Activated CD4-positive, alpha-beta T cell treated with anti-CD3 and anti-CD28 coated beads, Interleukin-2, amount 10 ng/mL, durations not matched to agents 7 days and 5 days (primary cell): ENCODE measurements at regions not wholly inside any gene's neighbourhood (a gene's known extent, or its start where the extent isn't known, plus 50 kb on each side); places are given as distances from the start of the nearest gene placed in this dataset.

Source experiments
- CTCF ChIA-PET: fragments of 350-600 bp; sonication (Branson Sonifier 250); formaldehyde crosslinking; loops from one replicate; lab custom pipeline; 2021; ENCODE audit warnings: antibody characterized with exemption; lab: Charles Lee
- POLR2A ChIA-PET: fragments of 350-600 bp; sonication (Branson Sonifier 250); formaldehyde crosslinking; loops from one replicate; lab custom pipeline; 2021; ENCODE audit warnings: antibody characterized with exemption; lab: Charles Lee
- DNase-seq: peaks from one replicate; pipeline ENCODE4 v3.0.0-alpha.2; 2020
- H3K27ac Mint-ChIP-seq: one replicate; pipeline ENCODE4 v1.8.0; 2021; ENCODE audit warnings: mild to moderate bottlenecking, moderate library complexity, mixed read lengths
- H3K27me3 Mint-ChIP-seq: one replicate; pipeline ENCODE4 v1.8.0; 2021; ENCODE audit warnings: mixed read lengths
- H3K36me3 Mint-ChIP-seq: one replicate; pipeline ENCODE4 v1.8.0; 2021; ENCODE audit warnings: low read depth, mixed read lengths
- H3K4me1 Mint-ChIP-seq: one replicate; pipeline ENCODE4 v1.8.0; 2021; ENCODE audit warnings: mixed read lengths
- H3K4me3 Mint-ChIP-seq: one replicate; pipeline ENCODE4 v1.8.0; 2021; ENCODE audit warnings: mild to moderate bottlenecking, moderate library complexity, mixed read lengths
- H3K9me3 Mint-ChIP-seq: one replicate; pipeline ENCODE4 v1.8.0; 2021; ENCODE audit warnings: mixed read lengths

- POLR2A ChIA-PET, result no interaction called here
- DNase-seq, result no peak
Measured at GRCh38 chr10:132478341-132479023, 59.1 kb upstream of the INPP5A start.

DNA sequence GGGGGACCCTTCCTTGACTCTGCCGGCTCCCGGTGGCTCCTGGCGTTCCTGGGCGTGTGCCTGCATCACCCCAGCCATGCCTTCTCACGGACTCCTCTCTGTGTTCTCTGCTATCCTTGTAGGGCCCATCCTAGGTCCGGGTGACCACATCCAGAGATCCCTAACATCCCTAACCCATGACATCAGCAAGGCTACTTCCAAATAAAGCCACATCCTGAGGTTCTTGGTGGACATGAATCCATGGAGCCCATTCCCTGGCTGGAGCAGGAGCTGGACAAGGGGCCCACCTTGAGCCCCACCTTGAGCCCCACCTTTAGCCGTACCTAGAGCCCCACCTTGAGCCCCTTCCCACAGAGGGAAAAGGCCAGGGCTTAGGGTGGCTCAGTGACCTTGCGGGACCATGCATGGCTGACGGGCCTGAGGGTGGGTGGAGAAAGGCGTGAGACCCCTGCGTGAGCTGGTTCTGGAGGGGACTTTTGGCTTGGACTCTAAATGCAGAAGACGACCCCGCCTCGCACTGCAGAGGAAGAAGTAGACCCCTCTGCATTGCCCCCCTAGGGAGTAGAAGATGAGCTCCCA, 58.5 kb upstream of the INPP5A start:
- CTCF ChIA-PET, result interaction anchor here (1.1 to 1.6 kb wide), 3 partner anchors 8 to 71 kb away, joined by 3 to 4 read pairs (median 3); no protein-coding TSS in a partner anchor
- no peaks in the 10 kb centered on the region for H3K36me3 Mint-ChIP-seq
- H3K27ac Mint-ChIP-seq, result no peak overlapping the region
- H3K9me3 Mint-ChIP-seq, result no peaks in the 10 kb centered on the region
- no peaks in the 10 kb centered on the region for H3K4me1 Mint-ChIP-seq
- DNase-seq, result no peak
- H3K27me3 Mint-ChIP-seq, result peaks cover 14% of the 10 kb centered on the region
- H3K4me3 Mint-ChIP-seq, result no peak overlapping the region
- POLR2A ChIA-PET, result no interaction called here

More at GRCh38 chr10:132478341-132479023, 59.1 kb upstream of the INPP5A start:
- Mint-ChIP-seq H3K36me3 (no peaks in the 10 kb centered on the region), H3K27me3 (peaks cover 17% of the 10 kb centered on the region), H3K27ac (no peak overlapping the region), H3K9me3 (no peaks in the 10 kb centered on the region), H3K4me1 (no peaks in the 10 kb centered on the region), H3K4me3 (no peak overlapping the region)
- CTCF ChIA-PET, result interaction anchor here (1.6 kb wide), 1 partner anchor 72 kb away, joined by 3 read pairs; no protein-coding TSS in a partner anchor

DNA sequence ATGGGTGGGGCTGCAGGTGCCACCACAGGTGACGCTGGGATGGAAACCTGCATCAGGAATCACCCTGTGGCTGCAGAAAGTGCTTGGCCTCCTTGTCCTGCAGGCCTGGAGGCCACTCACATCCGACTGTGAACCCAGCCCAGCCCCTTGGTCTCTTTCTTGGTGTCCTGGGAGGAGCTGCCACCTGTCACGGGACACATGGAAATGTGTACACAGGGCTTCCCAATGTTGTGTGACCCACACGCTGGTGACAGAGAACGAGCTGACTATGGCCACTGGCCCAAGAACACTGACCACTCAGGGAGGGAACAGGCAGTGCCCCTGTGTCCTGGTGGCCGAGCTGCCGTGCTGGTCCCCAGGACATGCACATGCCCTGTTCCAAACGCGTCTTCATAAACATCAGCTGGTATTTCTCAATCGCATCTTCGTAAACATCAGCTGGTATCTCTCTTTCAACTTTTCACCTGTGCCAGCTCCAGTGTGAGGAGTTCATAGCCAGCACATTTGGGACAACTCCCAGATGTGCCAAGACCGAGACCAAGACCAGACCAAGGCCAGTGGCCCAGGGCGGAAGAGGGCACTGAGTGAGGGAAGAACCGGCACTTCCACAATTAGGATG, 57.9 kb upstream of the INPP5A start:
- Mint-ChIP-seq H3K9me3 (no peaks in the 10 kb centered on the region), H3K36me3 (no peaks in the 10 kb centered on the region), H3K4me1 (no peaks in the 10 kb centered on the region), H3K27me3 (peaks cover 12% of the 10 kb centered on the region), H3K27ac (no peak overlapping the region), H3K4me3 (no peak overlapping the region)
- ChIA-PET POLR2A (no interaction called here), CTCF (interaction anchor here (1.1 to 1.6 kb wide), 3 partner anchors 9 to 71 kb away, joined by 3 to 4 read pairs (median 3); no protein-coding TSS in a partner anchor)
- no peak for DNase-seq

DNA sequence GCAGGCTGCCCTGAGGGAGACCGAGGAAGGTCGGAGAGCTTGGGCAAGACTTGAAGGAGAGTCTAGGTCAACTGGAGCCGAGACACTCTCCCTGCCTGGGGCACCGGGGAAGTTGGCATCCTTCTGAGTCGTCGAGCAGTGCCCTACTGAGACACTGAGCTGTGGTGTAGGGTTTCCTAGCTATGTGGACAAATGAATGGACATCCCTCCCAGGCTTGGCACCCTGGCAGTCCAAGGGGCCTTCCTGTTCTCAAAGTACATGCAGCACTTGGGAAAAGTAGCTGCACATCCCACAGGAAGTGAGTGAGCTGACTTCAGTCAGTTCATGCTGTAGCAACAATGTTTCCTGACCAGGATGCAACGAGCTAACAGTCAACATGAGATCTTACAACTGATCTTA, 57.2 kb upstream of the INPP5A start:
- Mint-ChIP-seq H3K27ac (no peak overlapping the region), H3K27me3 (peaks cover 12% of the 10 kb centered on the region), H3K4me3 (no peak overlapping the region), H3K9me3 (no peaks in the 10 kb centered on the region), H3K36me3 (no peaks in the 10 kb centered on the region), H3K4me1 (no peaks in the 10 kb centered on the region)
- ChIA-PET POLR2A (no interaction called here), CTCF (interaction anchor here (1.1 to 1.4 kb wide), 2 partner anchors 10 to 11 kb away, joined by 3 to 4 read pairs; no protein-coding TSS in a partner anchor)
- DNase-seq, result no peak

GRCh38 chr10:132481690-132482089, 55.9 kb upstream of the INPP5A start:
- CTCF ChIA-PET, result no interaction called here
- POLR2A ChIA-PET, result no interaction called here

GRCh38 chr10:132482090-132482800, 55.3 kb upstream of the INPP5A start:
- no peak for DNase-seq
- POLR2A ChIA-PET, result no interaction called here
- Mint-ChIP-seq H3K9me3 (no peaks in the 10 kb centered on the region), H3K4me1 (no peaks in the 10 kb centered on the region), H3K27me3 (peaks cover 7% of the 10 kb centered on the region), H3K27ac (no peak overlapping the region), H3K36me3 (no peaks in the 10 kb centered on the region), H3K4me3 (no peak overlapping the region)
- CTCF ChIA-PET, result no interaction called here

More at GRCh38 chr10:132481690-132482089, 55.9 kb upstream of the INPP5A start:
- no peaks in the 10 kb centered on the region for H3K9me3 Mint-ChIP-seq
- no peaks in the 10 kb centered on the region for H3K36me3 Mint-ChIP-seq
- no peak overlapping the region for H3K4me3 Mint-ChIP-seq
- no peaks in the 10 kb centered on the region for H3K4me1 Mint-ChIP-seq
- H3K27ac Mint-ChIP-seq, result no peak overlapping the region
- no peak for DNase-seq
- H3K27me3 Mint-ChIP-seq, result peaks cover 7% of the 10 kb centered on the region

GRCh38 chr10:132483394-132483793, 54.2 kb upstream of the INPP5A start:
- Mint-ChIP-seq H3K4me3 (no peak overlapping the region), H3K9me3 (no peaks in the 10 kb centered on the region), H3K27me3 (peaks cover 7% of the 10 kb centered on the region), H3K4me1 (no peaks in the 10 kb centered on the region), H3K27ac (no peak overlapping the region), H3K36me3 (no peaks in the 10 kb centered on the region)
- no peak for DNase-seq
- POLR2A ChIA-PET, result no interaction called here
- CTCF ChIA-PET, result no interaction called here

GRCh38 chr10:132484922-132485321, 52.7 kb upstream of the INPP5A start:
- no peak overlapping the region for H3K4me3 Mint-ChIP-seq
- H3K27me3 Mint-ChIP-seq, result peaks cover 7% of the 10 kb centered on the region
- H3K4me1 Mint-ChIP-seq, result no peaks in the 10 kb centered on the region
- CTCF ChIA-PET, result no interaction called here
- no peak overlapping the region for H3K27ac Mint-ChIP-seq
- peaks cover 3% of the 10 kb centered on the region for H3K9me3 Mint-ChIP-seq
- H3K36me3 Mint-ChIP-seq, result no peaks in the 10 kb centered on the region
- DNase-seq, result no peak
- POLR2A ChIA-PET, result no interaction called here

DNA sequence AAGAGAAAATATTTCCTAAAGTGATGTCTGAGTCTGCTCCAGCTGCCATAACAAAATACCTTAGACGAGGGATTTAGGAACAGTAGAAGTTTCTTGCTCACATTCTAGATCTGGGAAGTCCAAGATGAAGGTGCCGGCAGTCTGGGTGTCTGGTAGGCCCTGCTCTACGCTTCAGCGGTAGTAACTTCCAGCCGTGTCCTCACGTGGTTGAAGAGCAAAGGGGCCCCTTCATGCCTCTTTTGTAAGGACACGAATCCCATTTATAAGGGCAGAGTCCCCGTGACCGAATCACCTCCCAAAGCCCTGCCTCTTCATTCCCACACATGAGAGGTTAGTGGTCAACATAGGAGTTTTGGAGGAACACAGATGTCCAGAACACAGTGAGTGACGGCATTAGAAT, 52.2 kb upstream of the INPP5A start:
- Mint-ChIP-seq H3K27ac (no peak overlapping the region), H3K4me3 (no peak overlapping the region), H3K9me3 (peaks cover 3% of the 10 kb centered on the region), H3K27me3 (peaks cover 7% of the 10 kb centered on the region), H3K4me1 (no peaks in the 10 kb centered on the region), H3K36me3 (no peaks in the 10 kb centered on the region)
- no peak for DNase-seq
- ChIA-PET CTCF (no interaction called here), POLR2A (no interaction called here)

DNA sequence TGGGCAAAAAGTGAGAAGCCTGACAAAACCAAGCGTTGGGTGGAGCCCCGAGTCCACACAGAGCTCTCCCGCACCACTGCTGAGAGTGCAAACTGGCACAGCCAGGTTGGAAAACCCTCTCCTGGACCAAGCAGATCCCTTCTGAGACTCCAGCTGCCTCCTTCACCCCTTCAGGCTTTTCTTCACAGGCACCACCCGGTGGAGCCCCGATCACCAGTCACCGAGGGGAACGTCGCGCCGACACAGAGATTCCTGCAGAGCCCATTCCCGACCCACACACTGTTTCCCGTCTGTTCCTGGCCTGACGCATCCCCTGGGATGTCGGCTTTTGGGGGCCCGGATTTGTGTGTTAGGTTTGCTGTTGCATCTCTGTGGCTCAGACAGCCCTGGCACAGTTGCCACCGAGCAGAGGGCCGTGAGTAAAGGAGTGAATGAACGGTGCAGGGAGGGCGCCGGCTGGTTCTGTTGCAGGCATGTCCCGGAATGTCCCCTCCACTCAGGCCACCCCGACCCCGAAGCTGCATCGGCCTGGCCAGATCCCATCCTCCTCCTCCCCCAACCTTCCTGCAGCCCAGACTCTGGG, 51.0 kb upstream of the INPP5A start:
- ChIA-PET POLR2A (no interaction called here), CTCF (no interaction called here)
- Mint-ChIP-seq H3K9me3 (peaks cover 4% of the 10 kb centered on the region), H3K27ac (no peak overlapping the region), H3K36me3 (no peaks in the 10 kb centered on the region), H3K27me3 (peaks cover 3% of the 10 kb centered on the region), H3K4me1 (no peaks in the 10 kb centered on the region), H3K4me3 (no peak overlapping the region)
- DNase-seq, result no peak

- CTCF ChIA-PET, result no interaction called here
- no peaks in the 10 kb centered on the region for H3K4me1 Mint-ChIP-seq
- no peak overlapping the region for H3K27ac Mint-ChIP-seq
- no peak for DNase-seq
- H3K4me3 Mint-ChIP-seq, result no peak overlapping the region
- H3K27me3 Mint-ChIP-seq, result peaks cover under 1% of the 10 kb centered on the region
- peaks cover 4% of the 10 kb centered on the region for H3K9me3 Mint-ChIP-seq
- POLR2A ChIA-PET, result no interaction called here
- no peaks in the 10 kb centered on the region for H3K36me3 Mint-ChIP-seq
Measured at GRCh38 chr10:132487241-132488135, 50.1 kb upstream of the INPP5A start.
